GM12878 (cell line): ENCODE measurements at regions not wholly inside any gene's neighbourhood (a gene's known extent, or its start where the extent isn't known, plus 50 kb on each side); places are given as distances from the start of the nearest gene placed in this dataset.

Experiments used
- MYC ChIP-seq: IDR thresholded peaks from 2 replicates; pipeline ENCODE4 v1.6.1; 2011; ENCODE audit warnings: mild to moderate bottlenecking, low read length, moderate library complexity, inconsistent platforms; ENCODE audit not compliant: insufficient read depth, insufficient replicate concordance, insufficient read length, severe bottlenecking
- SIX5 ChIP-seq: IDR thresholded peaks from 2 replicates; pipeline ENCODE4 v1.6.1; 2011; ENCODE audit warnings: mild to moderate bottlenecking, low read depth, low read length, moderate library complexity; ENCODE audit not compliant: severe bottlenecking
- SP1 ChIP-seq: IDR thresholded peaks from one replicate; pipeline ENCODE4 v1.6.1; 2011; ENCODE audit warnings: low read depth, low read length
- TF ChIP-seq, protein P1 (sequence below), 3 experiments: IDR thresholded peaks in 2 of 3; conservative IDR thresholded peaks in 1 of 3; 2 replicates each; pipeline ENCODE4 v1.5.1; 2011; ENCODE audit warnings: low read depth in 3 of 3, low read length in 3 of 3, mild to moderate bottlenecking in 3 of 3, control low read depth in 2 of 3, moderate library complexity in 2 of 3, inconsistent platforms in 1 of 3, mixed read lengths in 1 of 3; ENCODE audit not compliant: control insufficient read depth in 2 of 3, insufficient read depth in 1 of 3; ENCODE audit errors: extremely low read depth in 1 of 3
- TF ChIP-seq, protein P2 (sequence below): IDR thresholded peaks from 2 replicates; pipeline ENCODE4 v1.6.1; 2011; ENCODE audit warnings: low read depth, low read length, improper control_type of control experiment, borderline replicate concordance

DNA sequence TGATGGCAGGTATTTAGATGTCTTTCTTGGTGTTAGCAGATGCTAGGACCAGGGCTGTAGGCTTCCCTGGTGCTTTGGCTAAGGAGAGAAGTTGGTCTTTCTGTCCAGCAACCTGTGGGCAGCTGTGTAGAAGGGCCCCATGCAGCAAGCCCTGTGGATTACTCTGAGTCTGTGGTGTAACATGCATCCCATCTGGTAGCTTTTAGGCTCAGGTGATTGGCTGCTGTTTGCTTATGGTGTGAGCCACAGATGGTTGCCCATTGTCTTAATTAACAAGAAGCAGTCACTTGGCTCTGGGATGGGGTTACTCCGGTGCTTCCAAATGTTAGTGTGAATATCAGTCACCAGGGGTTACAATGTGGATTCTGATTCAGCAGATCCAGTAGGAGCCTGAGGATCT, 368.6 kb upstream of the C2CD4B start:
- TF ChIP-seq SP1: no peak
- TF ChIP-seq, protein P1, sequence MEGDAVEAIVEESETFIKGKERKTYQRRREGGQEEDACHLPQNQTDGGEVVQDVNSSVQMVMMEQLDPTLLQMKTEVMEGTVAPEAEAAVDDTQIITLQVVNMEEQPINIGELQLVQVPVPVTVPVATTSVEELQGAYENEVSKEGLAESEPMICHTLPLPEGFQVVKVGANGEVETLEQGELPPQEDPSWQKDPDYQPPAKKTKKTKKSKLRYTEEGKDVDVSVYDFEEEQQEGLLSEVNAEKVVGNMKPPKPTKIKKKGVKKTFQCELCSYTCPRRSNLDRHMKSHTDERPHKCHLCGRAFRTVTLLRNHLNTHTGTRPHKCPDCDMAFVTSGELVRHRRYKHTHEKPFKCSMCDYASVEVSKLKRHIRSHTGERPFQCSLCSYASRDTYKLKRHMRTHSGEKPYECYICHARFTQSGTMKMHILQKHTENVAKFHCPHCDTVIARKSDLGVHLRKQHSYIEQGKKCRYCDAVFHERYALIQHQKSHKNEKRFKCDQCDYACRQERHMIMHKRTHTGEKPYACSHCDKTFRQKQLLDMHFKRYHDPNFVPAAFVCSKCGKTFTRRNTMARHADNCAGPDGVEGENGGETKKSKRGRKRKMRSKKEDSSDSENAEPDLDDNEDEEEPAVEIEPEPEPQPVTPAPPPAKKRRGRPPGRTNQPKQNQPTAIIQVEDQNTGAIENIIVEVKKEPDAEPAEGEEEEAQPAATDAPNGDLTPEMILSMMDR (IDR thresholded peaks at IDR 0.05 in 2 of 3, conservative IDR thresholded peaks at IDR 0.05 in 1 of 3; ENCODE audit: control insufficient read depth in 2 of 3, extremely low read depth in 1 of 3, insufficient read depth in 1 of 3, low read depth in 3 of 3, low read length in 3 of 3): no peak
- TF ChIP-seq, protein P2, sequence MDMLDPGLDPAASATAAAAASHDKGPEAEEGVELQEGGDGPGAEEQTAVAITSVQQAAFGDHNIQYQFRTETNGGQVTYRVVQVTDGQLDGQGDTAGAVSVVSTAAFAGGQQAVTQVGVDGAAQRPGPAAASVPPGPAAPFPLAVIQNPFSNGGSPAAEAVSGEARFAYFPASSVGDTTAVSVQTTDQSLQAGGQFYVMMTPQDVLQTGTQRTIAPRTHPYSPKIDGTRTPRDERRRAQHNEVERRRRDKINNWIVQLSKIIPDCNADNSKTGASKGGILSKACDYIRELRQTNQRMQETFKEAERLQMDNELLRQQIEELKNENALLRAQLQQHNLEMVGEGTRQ: no peak
- TF ChIP-seq MYC: no peak
- no peak for TF ChIP-seq SIX5
